ENCODE measurements at regions not wholly inside any gene's neighbourhood (a gene's known extent, or its start where the extent isn't known, plus 50 kb on each side); places are given as distances from the start of the nearest gene placed in this dataset.
"Not testable (repeated sequence)": the region's sequence is repeated elsewhere in the genome, so short reads cannot be mapped to it uniquely, and the experiment has no call there.

DNA sequence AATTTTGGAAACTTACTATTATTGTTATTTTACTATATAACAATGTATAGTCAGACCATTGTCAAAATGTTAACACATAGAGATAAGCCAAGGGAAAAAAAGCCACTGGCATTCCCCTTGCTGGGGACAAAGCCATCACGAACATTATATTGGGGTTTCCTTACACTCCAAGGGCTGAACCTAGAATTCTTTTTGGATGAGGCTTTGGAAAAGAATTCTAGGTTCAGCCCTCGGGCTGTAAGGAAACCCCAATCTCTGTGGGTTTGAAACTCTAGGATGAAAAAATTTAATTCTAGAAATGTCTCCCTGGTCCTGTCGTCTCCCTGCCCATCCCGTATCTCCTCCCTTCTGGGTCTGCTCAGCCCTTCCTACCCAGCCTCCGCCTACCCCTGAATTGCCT, 67.0 kb upstream of the SMAD6 start:
- DNase-seq (ENCODE audit: low read depth in 3 of 3, low spot score in 2 of 3), result no peak

DNA sequence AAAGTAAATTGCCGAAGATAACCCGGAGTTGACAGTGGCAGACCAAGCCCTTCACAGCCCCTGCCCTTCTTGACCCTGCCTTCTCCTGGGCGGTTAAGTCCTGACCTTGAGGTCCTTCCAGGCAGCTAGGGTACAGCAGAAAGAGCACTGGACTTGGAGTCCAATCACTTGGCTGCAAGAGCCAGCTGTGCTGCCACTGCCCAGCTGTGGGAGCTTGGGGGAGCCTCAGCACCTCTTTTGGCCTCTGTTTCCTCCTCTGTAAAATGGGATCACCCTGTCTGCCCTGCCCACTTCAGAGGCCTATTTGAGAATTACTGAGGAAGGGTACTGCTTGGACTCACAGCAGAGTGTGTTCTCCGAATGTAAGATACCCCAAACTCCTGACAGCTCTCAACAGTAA, 66.2 kb upstream of the SMAD6 start:
- no peak for DNase-seq (ENCODE audit: low read depth in 3 of 3, low spot score in 2 of 3)

DNA sequence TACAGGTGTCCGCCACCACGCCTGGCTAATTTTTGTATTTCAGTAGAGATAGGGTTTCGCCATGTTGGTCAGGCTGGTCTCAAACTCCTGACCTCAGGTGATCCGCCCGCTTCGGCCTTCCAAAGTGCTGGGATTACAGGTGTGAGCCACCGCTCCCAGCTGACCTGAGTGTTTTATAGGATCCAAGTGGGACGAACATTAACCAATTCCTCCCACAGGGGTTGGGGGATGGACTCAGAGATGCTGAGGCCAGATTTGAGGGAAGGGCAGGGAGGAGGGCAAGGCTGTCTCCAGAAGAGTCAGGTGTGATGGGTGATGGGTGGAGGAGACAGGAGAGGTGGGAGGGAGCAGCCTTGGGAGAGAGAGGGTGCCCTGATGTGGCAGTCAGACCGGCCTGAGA, 65.0 kb upstream of the SMAD6 start:
- DNase-seq (ENCODE audit: low read depth in 3 of 3, low spot score in 2 of 3), result not testable (repeated sequence)

DNA sequence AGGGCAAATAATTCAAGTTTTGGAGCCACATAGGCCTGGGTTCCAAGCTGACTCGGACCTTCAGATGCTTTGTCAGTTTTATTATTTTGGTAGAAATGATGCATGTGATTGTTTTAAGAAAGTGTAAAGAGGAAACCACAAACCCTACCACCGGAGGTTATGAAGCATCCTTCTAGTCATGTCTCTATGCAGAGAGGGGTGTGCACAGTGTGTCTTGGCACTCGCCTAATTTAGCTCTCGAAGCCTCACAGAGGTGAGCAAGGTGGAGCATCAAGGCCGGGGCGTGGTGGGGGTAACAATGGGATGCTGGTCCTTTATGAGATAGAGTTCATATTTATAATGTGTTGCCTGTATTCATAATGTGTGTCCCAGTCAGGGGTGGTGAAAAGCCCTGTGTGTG, 63.7 kb upstream of the SMAD6 start:
- DNase-seq (ENCODE audit: low read depth in 3 of 3, low spot score in 2 of 3), result no peak

DNA sequence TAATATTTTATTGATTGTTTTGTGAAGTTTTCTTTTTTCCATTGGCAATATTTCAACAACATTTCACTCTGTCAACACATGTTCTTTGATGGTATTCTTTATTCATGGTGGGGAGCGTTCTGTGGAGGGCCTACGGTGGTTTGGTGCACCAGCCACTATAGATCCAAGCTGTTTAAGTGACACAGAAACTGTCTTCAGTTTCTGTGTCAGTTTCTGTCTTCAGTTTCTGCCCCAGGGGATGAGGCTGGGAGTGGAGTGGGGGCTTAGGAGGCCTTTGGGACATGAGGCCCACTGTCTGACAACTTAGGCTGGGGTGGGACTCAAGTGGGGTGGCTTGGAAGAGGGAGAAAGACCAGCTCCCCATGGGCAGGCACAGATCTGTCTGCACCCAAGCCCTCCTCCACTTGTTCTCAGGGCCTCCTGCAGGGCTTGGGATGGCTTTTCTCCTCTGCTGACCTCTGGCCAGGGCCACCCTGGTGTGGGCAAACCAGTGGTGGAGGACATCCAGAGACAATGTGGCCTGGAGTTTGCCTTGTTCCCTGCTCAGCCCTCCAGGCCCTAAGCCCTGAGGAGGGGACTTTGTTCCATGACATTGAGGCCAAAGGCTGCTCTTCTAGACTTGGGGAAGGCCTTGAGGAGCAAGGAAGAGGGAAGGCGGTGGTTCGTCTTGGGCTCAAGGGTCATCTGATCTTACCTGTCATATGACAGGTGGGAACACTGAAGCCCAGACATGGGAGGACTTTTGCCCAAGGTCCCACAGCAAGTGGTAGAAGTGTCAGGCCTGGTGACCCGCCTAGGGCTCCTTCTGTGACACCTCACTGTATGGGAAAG, 60.3 kb upstream of the SMAD6 start:
- DNase-seq (ENCODE audit: low read depth in 3 of 3, low spot score in 2 of 3), result no peak

DNA sequence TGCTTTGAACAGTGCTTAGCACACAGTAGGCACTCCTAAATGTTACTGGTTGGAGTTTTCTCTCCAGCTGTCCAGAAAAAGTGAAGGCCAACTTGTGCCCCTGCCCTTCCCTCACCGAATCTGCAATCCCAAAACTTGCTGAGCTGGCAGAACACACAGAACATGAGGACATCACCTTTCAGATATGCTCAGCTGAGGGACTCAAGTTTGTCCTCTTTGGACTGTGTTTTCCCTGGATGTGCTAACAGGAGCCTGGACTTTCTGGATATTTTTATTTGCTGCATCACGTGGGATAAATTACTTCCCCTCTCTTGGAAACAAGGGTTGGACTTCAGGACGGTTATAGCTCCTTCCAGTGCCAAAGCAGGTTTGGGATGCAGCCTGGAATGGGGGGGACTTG, 59.5 kb upstream of the SMAD6 start:
- DNase-seq (ENCODE audit: low read depth in 3 of 3, low spot score in 2 of 3), result no peak

DNA sequence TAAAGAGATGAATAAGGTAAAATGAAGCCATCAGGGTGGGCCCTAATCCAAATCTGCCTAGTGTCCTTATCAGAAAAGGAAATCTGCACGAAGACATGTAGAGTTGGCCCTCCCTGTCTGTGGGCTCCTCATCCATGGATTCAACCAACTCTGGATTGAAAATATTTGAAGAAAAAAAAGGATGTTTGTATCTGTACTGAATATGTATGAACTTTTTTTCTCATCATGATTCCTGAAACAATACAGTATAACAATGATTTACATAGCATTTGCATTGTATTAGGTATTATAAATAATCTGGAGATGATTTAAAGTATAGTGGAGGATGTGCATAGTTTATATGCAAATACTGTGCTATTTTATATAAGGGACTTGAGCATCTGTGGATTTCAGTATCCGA, 59.0 kb upstream of the SMAD6 start:
- no peak for DNase-seq (ENCODE audit: low read depth in 3 of 3, low spot score in 2 of 3)

DNA sequence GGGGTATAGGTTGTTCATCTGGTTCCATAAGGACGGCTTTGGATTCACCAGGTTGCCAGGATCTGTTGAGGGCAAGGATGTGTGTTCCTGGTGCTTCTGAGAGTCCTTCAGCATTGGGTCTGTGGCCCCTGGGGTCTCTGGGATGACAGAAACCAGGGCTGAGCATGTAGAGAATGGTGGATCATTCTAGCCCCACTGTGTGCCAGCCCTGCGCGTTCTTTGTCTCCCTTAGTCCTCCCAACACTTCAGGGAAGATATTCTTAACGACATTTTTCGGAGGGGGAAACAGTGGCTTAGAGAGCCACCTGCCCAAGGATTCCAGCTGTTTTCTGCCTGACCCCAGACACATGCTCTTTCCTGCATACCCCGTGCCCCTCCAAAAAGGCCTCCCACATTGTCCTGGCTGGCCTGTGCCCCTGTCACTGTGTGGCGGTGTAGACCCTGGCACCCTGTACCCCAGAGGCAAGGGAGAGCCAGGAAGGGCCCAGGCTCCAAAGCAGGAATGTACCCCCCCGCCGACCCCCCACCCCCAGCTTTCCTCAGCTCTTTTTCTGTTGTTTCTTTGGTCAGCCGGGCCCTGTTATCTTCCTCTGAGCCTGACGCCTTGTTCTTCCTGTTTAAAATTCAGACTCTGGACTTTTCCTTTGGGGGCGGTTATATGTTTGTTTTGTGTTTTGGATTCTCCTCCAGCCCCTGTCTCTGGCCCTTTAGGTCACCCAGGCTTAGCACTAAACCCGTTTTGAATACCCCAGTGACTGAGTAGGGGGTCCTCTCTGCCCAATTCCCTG, 57.8 kb upstream of the SMAD6 start:
- DNase-seq (ENCODE audit: low read depth in 3 of 3, low spot score in 2 of 3), result no peak

DNA sequence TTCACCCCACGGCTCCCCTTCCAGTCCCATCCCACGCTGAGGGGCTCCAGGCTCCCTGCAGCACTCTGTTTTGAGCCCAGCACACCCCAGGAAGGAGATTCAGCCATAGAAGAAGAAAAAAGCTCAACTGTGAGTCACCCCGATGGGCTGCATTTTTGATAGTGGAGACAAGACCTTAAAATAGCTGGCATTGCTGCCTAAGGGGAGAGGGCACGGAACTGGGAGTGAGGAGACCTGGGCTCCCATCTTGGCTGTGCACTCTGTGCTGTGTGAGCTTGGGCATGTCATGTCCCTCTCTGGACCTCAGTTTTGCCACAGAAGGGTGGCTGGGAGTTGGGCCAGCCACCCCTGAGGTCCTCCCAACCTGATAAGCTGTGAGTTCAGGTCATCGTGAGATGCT, 57.2 kb upstream of the SMAD6 start:
- DNase-seq (ENCODE audit: low read depth in 3 of 3, low spot score in 2 of 3), result no peak

DNA sequence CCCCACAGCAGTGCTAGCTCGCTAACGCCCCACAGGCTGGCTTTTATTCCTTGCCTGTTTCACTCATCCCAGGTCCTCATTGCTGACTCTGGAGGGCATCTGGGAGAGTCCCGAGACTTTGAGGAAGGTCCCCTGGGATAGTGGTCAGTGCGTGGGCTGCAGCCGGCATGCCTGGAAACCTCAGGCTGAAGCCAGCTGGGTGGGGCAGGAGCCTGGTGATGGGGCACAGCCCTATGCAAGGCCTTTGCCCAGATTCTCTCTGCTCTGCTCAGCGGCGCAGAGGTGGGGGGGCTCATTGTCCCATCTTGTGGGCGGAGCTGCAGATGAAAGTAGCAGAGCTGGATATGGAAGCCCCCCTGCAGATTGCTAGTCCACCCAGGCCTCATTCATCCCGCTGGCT, 55.7 kb upstream of the SMAD6 start:
- DNase-seq (ENCODE audit: low read depth in 3 of 3, low spot score in 2 of 3), result no peak

DNA sequence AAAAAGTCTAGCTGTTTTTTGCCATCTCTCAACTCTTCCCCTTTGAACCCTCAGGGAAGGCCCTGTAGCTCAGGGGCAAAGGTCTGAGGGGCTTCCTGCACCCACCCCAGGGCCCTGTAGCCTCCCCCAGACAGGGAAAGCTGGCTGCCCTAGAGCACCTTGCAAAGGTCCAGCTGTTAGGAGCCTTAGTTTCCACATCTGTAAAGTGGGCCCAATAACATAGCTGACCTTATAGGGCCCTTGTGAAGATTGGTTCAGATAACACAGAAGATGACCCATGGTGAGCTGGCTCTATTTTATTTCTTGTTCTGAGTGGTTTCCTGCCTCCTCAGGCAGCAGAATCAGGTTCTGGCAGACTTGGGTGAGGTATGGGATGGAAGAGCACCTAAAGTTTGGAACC, 55.2 kb upstream of the SMAD6 start:
- no peak for DNase-seq (ENCODE audit: low read depth in 3 of 3, low spot score in 2 of 3)

DNA sequence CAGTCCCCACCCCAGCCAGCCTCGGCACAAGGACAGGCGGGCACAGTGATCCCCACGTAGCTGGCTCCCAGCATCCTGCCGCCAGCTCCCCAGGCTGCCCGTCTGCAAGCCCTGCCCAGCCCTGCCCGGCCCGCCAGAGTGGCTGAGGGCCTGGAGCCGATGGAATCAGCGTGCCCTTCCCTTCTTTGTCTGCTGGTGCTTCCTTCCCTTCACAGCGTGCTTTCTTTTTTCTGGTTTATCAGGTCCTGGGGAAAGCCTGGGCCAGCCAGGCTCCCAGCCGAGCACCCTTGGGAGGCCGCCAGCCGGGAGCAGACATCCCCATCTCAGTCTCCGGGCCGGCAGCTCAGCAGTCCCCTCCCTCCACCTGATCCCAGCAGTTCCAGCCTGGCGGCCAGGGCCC, 54.7 kb upstream of the SMAD6 start:
- DNase-seq (ENCODE audit: low read depth in 3 of 3, low spot score in 2 of 3), result no peak

DNA sequence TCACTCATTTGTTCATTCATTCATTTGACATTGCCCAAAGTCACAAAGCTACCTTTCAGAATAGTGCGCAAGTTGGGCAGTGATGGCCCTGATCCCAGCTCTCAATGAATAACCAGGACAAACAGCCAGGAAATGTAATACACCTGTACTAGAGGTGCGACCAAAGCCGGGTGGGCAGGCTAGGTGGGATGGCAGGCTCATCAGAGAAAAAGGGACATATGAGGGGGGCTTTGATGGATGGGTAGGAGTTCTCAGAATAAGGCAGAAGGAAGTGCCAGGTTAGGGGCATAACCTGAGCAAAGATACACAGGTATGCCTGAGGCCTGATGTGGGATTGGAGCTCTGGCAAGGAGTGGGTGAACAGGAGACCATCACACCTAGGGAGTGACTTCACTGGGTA, 53.4 kb upstream of the SMAD6 start:
- no peak for DNase-seq (ENCODE audit: low read depth in 3 of 3, low spot score in 2 of 3)

DNA sequence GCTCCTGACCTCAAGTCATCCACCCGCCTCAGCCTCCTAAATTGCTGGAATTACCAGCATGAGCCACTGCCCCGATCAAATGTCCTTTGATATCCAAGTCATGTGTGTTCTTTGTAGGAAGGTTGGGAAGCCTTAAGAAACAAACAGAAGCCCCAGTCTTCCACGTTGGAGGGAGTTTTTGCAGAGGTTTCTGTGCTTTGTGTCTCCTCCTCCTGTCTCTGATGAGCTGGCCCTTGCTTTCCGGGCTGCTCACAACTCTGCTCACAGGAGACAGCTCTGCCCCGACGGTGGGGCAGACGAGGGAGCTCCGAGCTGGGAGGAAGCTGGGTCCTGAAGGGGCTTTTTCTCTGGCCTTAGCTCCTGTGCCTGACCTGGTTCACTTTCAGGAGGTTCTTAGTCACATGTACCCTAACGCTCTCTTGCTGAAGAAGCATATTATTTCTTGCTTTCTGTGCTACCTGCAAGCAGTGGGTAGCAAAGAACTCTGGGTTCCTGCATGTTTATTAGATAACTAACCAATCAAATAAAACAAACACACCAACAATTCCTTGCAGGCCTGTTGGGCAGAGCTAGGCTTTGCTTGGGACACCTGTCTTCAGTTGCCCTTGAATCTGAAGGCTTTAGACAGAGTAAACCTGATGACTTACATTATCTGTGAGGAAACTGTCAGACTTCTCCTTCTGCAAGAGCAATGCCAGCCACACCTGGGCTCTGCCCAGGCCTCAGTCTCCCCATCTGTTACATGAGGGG, 52.6 kb upstream of the SMAD6 start:
- no peak for DNase-seq (ENCODE audit: low read depth in 3 of 3, low spot score in 2 of 3)

DNA sequence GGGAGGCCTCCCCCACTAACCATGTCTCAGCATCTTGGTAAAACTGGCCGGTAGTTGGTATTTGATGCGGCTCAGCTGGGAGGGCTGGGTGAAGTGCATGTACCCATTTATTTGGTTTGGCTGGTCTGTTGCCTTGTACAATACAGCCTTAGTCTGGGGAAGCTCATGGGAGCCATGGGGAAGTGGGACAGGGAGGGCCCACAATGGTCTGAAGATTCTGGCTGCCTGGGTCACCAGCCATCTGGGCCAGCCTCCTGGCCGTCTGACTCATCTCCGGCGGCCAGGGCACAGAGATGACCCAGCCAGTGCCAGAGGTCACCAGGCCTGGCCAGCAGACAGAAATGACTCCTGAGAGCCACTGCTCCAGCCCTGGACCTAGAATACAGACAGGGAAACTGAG, 51.6 kb upstream of the SMAD6 start:
- no peak for DNase-seq (ENCODE audit: low read depth in 3 of 3, low spot score in 2 of 3)

DNA sequence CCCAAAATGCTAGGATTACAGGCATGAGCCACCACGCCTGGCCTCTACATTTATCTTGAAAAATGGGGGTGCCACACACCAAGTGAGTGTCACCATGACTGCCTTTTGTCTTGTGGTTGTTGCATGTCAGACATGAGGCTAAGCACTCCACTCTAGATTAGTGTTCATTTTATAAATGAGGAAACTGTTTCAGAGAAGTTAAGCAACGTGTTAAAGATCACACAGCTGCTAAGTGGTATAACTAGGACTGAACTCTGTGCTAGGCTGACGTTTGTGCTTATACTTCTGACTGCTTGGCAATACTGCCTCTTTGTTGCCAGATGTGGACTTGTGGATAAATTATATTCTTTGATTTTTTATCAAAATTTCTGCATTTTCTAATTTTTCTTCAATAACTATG, 50.8 kb upstream of the SMAD6 start:
- DNase-seq (ENCODE audit: low read depth in 3 of 3, low spot score in 2 of 3), result no peak

DNA sequence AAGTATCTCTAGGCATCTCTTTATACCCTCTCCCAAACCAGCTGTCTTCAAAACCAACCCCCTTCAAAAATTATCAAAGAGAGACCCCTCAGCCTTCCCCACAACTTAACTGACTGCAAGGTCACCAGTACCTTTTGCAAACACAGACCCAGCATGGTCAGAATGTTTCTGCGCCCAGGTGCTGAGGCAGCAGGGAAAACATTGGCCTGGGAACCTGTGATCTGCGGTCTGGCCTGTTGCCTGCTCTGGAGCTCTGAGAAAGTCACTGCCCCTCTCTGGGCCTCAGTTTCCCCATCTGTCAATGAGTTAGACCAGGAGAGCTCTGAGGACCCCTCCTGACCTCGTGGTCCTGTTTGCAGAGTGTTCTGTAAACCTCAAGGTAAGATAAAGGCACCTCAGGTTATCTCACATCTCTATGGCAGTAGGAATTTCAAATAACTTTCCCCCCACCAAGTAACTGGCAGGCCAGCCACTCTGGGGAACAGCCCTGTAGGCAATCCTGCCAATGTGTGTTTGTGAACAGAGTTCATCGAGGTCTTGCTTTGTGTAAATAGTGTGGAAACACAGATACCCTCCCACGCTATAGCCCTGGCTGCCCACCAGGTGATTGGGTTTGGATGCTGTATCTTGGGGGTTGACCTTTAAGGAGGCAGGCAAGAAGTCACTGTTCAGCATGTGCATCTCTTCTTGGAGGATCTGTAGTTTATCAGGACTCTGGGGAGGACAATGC, 50.0 kb upstream of the SMAD6 start:
- DNase-seq (ENCODE audit: low read depth in 3 of 3, low spot score in 2 of 3), result no peak
